ENCODE measurements at regions not wholly inside any gene's neighbourhood (a gene's known extent, or its start where the extent isn't known, plus 50 kb on each side); places are given as distances from the start of the nearest gene placed in this dataset.

DNA sequence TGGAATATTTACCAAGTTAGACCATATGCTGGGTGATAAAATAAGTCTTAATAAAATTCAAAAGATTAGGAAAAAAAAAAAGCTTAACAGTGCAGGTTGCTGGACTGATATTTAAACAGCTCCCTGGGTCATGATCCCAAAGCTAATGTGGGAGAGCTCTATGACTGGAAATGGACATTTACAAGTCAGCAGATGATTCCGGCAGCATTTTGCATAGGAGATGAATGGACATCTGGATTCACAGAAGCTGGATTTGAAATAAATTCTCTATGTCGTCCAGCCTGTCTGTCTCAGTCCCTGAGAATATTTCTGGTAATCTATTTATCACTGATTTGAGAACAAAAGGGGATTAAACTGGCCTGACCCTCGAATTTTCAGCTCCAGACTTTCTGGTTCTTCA lies 52.3 kb upstream of the KLHL25 start:
- DNase-seq = peak; percentile 78

DNA sequence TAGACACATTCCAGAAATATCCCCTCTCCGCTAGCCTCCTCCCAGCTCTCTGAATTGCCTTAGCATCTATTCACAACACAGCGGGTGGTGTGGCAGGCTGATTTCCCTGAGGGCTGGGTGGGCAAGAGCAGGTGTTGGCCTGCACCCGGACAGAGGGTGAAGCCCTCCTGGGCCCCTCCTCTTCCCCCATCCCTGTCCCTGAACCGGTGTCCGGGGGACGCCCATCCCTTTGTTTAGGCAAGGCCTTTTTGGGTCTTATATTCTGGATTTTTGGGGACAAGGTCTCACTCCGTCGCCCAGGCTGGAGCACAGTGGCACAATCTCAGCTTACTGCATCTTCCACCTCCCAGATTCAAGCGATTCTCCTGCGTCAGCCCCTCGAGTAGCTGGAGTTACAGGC lies 55.2 kb upstream of the KLHL25 start:
- DNase-seq = no peak

DNA sequence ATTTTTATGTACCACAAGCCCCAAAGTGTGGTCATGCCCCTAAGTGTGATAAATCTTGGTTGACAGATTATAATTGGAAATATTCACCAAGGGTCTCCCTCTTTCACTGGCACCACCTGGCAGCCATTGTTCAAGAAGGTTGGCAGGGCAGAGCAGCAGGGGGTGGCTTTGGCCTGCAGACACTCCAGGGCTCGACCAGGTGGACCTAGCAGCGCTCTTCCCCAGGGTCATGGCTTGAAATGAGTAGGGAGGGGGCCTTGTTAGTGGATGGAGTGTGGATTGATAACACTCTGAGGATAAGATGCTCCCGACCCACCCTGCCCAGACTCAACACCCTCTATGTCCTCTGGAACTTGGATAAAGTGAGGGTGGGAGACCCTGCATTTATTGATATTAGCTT lies 58.2 kb upstream of the KLHL25 start:
- no peak for DNase-seq

DNA sequence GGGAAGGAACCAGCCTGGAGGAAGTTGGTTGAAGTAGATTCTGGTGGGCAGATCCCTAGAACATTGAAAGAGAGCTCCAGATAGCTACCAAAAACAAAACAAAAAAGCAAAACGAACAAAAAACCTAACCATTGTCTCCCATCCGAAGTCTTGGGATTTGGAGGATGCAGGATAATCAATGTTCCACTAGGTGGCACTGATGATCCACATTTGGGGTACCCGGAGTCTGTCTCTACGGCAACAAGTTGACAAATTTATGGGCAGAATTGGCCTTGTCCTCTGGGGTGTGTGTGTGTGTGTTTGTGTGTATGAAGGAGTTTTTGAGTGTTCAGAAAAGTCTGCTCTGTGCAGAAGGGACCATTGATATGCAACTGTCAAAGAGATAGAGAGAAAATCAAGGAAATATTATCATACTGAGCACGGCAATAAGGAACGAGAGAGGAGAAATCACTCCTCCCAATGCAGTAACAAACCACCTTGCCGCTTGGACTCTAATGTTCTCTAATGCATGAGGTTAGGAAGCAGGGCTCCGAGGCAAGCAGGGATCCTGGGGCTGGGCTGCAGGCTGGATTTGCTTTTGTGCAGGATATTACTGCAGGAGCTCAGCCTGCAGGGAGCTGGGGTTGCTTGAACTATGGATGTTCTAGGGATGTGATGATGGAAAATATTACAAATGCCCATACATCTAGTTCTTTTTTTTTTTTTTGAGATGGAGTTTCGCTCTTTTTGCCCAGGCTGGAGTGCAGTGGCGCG lies 59.8 kb upstream of the KLHL25 start:
- DNase-seq = peak; percentile 81

DNA sequence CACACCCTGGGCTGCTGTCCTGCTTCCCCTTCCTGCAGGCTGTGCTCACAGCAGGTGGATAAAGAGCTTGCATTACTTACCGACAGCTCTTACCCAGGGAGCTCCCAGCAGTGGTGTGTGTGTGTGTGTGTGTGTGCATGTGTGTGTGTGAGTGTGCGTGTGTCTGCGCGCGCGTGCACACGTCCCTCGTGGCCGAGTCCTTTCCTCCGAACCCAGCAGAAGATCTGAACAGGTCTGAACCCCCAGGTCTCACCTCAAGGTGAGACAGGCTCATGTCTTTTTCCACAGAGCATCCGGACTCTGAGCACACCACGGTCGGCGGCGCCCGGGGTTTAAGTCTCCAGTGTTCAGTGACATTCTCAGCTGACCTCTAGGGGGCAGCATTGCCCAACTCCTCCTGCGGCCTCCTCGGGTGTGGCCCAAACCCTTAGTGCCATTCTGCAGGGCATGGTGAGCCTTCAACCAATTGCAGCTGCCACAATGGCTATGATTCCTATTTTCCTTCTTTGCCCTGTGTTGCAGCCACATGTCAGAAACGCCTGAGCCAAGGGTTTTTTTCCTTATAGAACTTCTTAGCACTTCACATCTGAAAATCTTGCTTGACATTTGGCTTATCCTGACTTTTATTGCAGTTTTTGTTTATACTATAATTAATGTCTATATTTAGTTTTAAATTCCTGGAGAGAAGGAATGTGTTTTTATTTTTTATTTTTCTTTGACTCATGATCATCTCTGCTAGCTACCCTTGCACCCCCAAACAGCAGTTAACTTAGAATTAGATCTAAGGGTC lies 64.1 kb upstream of the KLHL25 start:
- DNase-seq = peak; percentile 93

DNA sequence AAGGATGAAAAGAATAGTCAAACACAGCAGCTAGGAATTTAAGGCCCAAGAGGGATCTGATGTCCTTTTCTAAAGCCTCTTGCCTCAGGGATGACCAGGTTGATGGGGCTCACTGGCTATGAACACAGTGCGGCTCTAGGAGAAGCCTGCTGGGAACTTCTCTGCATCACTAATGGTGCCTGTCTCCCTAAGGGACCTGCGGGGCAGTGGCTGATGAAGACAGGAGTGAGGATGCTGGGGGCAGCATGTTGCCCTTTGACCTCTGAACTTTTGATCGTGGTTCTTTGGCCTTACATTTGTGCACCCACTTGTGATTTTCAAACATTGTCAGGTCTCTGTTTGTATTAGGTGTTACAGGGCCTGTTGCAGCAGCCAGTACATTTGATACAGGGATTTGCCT lies 64.9 kb upstream of the KLHL25 start:
- no peak for DNase-seq

DNA sequence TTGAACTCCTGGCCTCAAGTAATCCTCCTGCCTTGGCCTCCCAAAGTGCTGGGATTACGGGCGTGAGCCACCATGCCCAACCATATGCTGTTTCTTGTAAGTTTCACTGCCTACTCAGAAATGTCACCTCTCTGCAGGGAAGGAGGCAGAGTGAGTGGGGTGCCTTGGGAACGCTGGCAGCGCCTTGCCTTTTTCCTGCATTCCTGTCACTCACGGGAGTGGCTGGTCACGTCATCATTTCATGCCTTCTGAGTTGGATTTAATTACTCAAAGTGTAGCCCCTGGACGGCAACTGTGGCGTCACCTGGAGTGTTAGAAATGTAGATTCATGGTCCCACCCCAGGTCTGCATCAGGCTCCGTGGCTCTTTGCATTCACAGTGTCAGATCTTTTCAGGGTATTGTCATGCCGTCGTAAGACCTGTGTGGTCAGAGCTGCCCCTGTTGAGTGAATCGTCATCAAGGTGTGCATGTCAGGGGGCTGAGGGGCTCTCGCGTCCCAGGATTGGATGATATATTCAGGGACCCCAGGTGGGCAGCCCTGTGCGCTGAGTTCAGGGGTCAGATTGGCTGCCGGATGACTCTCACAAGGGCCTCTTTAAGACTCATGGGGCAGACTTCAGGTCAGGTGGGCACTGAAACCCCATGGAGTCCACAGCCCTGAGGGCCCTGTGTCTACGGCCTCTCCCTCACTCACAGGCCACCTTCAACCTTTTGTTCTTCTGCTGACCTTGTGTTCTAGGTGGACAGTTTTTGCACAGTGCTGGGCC lies 65.9 kb upstream of the KLHL25 start:
- no peak for DNase-seq

DNA sequence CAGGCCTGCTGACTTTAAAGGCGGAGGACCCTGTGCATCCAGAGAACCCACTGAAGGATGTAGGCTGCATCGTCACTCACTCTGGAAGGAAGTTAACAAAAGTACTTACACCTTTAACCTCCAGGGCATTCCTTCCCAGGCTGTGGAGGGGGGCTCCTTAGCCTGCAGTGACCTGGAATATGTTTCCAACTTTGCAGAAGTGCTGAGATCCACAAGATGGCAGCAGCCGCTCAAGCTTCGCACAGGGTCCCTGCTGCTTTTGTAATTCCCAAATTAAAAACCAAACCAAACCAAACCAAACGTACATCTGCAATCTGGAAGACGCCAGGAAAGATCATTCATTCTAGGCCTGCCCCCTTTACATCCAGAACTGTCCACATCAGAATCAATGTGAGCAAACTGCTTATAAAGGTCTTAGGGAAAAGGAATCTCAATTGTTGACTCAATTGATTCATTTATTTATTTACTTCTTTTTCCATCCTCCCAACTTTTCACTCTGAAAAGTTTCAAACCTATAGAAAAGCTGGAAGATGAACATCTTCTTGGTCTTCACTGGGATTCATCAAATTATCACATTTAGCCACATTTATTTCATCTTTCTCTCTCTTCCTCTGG lies 70.5 kb upstream of the KLHL25 start:
- peak; percentile 90 for DNase-seq

DNA sequence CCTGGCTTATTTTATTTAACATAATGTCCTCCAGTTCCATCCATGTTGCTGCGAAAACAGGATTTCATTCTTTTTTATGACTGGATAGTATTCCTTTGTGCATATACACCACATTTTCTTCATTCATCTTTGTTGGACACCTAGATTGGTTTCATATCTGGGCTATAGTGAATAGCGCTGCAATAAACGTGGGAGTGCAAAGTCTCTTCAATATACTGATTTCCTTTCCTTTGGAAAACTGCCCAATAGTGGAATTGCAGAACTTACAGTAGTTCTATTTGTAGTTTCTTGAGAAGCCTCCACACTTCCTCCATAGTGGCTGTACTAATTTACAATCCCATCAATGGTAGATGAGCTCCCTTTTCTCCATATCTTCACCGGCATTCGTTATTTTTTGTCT lies 72.5 kb upstream of the KLHL25 start:
- no peak for DNase-seq

DNA sequence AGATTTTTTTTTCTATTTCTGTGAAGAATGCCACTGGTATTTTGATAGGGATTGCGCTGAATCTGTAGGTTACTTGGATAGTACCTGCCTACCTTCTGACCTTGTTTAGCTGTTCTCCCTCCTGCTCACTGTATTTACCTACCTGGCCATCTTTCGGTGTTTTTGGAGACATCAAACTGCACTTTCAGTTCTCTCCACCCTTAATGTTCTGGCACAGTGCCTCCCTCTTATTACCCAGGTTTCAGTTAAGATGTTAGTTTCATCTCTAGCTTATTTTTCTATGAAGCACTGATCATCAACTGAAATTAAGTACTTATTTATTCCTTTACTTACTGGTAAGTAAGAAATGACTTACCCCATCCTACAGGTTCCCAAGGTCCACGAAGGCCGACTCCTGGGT lies 74.4 kb upstream of the KLHL25 start:
- no peak for DNase-seq

DNA sequence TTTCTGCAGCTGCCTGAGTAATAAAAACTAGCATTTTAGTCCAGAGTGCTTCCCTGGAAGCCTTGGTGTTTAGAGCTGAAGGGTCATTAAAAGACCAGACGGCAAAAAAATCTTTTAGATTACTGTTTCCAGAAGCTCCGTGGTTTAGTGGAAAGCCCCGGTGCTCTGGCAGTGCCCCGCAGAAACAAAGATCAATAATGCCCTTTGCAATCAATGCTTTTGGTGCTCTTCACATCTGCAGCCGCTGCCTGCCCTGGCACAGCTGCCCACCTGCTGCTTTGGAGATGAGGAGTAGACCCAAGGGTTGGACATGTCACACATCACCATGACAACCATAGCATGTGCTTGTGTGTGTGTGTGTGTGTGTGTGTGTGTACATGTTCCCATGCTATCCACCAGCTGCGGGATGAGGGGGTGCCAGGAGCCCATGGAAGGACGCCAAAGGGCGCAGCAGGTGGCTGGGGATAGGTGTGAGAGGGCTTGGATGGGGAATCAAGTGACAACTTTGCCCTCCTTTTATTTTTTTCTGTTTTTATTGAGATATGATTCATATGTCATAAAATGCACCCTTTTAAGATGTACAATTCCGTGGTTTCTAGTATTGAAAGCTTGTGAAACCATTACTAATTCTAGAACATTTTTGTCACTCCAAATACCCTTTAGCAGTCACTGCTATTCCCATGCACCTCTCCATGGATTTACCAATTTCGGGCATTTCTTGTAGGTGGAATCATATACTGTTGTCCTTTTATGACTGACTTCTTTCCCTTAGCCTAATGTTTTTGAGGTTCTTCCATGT lies 75.7 kb upstream of the KLHL25 start:
- DNase-seq = no peak

DNA sequence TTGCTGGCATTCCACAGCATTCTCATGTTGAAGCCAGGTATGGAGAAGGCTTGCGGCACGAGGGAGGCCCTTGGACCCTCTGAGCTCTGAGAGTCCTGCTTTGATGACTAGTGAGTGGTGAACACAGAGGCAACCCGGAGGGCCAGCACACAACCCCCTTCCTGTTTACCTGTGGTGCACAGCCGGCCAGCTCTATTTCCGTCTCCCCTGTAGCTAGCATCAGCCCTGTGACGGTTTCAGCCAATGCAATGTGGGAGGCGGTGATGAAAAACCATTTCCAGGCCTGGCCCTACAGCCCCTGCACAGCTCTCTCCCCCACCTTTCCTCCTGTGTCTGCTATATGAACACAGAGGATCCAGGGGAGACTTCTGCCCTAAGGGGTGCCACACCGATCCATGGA lies 76.8 kb upstream of the KLHL25 start:
- DNase-seq = no peak

DNA sequence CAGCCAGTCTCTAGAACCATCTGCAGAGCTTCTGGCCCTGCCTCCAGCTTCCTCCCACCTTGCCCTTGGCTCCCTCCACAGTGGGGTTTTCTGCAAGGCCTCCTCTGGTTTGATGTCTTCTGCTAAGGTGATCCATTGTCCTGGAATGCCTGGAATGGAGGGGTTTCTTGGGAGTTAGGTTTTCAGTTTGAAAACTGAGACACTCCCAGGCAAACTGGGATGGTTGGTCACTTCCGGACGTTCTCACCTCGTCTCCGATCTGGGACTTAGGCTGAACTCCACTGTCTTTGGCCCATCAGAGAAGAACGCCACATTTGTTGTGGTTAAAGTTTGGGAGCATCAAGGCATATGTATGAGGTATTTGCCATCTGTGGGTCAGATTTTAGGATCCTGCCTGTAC lies 77.4 kb upstream of the KLHL25 start:
- DNase-seq = no peak

DNA sequence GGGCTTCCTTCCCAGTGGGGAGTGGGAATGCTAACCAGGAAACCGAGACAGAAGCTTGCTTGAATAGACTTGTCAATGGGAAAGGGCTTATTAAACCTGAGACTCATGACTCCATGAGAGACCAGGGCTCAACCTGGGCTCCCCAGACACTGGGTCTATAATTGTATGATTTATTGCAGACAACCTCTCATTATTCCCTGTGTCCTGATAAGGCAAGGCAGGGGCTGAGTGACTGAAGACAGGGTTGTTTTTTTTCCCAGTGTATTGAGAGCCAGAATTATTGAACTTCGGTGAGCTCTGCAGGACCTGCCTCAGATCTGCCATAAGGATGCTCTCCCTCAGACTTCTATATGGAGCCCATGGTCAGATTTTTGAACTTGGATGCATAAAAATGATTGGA lies 79.5 kb upstream of the KLHL25 start:
- DNase-seq = no peak

DNA sequence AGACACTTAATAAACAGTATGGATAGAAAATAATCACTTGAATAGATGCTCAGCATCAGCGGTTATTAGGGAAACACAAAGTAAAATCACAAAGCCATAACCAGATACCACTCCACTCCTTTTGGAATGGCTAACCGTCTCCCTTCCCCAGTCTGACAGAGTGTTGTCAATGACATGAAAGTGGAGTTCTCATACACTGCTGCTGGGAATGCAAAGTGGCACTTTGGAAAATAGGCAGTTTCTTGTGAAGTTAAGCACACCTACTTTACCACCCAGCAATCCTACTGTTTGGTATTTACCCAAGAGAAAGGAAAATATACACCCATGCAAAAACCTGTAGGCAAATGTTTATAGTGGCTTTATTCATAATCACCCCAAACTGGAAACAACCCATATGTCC lies 81.0 kb upstream of the KLHL25 start:
- DNase-seq = no peak

DNA sequence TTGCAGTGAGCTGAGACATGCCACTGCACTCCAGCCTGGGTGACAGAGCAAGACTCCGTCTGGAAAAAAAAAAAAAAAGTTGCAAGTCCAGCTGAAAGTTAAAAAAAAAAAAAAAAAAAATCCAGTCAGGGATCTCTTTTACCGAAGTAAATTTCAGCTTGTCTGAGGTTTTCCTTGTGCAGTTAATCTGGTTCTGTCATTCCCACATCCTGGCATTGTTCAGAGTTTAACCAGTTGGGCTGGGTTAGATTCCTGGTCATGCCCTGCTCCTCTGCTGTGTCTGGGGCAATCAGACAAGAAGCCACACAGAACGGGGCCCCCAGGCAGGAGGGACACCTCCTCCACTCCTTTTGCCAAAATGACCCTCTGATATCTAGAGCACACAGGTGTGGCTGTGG lies 84.1 kb upstream of the KLHL25 start:
- no peak for DNase-seq

DNA sequence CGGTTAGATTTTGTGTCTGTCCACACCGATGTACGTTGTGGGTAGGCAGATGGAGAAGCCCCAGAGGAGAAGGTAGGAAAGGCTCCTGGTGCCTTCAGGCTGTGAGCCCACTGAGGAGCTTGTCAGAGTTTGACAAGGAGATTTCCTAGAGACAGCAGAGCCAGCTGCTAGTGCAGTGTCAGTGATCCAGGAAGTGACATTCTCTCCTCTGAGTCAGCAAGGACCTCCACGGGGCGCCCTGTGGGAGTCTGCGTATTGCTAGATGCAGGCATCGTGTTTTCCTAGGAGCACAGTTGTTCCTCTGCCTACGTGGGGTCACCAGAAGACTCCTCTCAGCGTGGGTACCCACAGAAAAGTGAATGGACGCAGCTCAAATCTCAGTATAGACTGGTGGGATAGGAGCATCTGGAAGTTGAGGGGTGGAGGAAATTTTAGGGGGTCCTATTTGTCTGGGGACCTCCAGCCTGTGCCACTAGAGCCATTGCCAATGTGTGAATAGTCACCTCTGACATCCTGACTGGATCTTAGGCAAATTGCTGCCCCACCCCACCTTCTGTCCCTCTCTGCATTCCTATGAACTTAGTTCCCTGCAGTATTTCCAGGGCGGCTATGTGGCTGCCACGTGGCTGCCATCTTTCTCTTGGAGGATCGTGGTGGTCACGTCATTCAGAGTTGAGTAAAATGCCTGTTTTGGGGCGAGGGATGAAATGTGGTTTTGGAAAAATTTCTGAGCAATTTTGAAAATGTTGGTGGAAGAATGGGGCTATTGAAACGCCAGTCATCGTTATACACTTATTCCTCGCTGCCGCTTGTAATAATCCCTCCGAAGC lies 84.8 kb upstream of the KLHL25 start:
- DNase-seq = peak; percentile 35

DNA sequence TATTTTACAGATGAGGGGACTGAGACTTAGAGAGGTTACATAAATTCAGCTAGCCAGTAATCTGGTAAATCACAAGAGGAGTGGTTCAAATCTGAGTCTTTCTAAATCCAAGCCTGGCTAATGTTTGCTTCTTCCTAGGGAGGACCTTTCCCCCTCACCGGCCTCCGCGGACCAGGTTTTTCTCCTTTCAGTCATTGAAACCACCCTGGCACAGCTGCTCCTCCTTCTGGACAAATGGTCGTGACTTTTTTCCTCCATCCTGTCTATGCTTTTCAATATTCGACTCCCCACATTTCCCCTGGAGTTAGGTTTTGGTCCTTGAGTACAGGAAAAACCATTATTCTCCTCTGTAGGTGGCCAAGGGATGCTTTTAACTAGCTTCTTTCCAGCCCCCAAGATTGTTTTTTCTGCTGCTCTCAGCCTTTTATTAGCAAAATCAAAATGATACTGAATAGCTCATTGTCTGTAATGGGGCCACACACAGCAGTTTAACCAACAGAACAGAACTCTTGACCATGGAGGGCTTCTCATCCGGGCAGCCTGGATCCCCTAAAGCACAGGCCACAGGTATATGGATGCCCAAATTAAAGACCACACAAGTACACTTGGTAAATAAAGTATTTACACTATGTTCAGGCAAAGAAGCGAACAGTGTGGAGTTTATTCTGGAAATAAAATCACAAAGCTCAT lies 85.9 kb upstream of the KLHL25 start:
- no peak for DNase-seq

DNA sequence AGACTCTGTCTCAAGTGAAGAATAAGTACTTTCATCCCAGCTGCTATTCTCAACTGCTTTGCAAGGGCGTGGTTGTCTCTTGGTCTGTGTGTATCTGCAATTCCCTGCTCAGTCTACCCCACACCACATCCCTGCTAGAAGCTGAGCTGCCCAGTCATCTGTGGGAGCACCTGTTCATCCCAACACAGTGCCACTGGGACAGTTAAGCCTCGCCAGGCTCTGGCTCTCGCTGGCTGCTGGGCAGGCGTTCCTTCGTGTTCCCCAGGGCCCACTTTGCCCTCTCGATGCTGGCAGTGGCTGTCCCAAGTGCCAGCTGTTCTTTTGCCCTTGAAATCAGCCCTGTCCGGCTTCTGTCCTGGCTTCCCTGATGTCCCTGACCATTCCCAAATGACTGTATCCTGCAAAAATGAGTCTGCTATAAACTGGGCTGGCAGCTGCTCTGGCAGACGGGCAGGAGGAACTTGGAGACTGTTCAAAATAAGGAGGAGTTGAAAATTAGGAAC lies 91.6 kb upstream of the KLHL25 start:
- no peak for DNase-seq

DNA sequence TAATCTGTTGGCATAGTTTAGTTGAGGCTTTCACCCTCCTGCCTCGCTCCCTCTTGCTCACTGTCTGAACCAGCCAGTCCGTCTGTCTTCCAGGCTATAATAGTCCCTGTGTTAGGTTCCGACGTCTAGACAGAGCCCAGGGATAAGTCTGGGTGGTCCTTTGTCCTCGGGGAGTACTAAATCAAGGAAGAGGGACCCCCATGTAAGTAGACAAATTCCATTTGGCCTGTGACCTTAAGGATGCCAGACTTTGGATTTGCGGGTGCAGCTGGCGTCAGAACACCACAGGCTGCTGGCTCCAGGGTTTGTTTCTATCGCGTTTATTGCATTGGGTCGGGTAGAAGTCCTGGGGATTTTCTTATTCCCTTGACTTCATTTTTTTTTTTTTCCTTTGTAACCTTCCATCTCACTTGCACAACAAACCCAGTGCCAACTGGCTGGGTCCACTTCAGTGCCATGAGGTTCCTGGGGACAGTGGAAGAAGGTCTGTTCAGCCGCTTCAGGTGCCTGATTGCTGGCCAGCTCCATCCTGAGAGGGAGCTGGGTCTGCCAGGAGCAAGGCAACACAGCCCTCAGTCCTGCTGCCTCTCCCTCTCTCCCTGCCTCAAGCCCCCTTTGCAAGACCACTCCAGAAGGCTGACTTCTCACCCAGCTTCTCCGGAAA lies 95.4 kb upstream of the KLHL25 start:
- DNase-seq = no peak
